ENCODE measurements at regions not wholly inside any gene's neighbourhood (a gene's known extent, or its start where the extent isn't known, plus 50 kb on each side); places are given as distances from the start of the nearest gene placed in this dataset.

DNA sequence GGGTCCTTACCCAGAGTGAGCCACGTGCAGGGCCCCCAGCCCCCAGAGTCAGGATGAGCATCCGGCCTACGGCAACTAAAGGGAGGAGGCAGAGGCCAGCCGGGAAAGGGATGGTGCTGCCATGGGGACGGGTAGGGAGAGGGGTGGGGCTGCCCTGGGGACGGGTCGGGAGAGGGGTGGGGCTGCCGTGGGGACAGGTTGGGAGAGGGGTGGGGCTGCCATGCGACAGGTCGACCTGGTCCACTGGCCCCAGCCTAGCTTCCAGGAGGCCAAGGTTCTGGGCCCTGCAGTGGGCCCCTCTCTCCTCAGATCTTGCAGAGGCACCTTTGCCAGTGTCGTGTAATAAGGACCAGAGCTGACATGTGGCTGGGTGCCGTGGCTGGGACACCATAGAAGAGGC is 187.7 kb downstream of the BRD1 start (continued):
- TF ChIP-seq PBX3 (CRISPR knock-in tag; IDR thresholded peaks at IDR 0.05; ENCODE audit: borderline replicate concordance) (no peak), ZNF710 (CRISPR knock-in tag; IDR thresholded peaks at IDR 0.05; ENCODE audit: borderline replicate concordance) (no peak)

GRCh38 chr22:49638788-49639187 is 188.9 kb downstream of the BRD1 start:
- FAIRE-seq: no peak
- POLR2A ChIA-PET: no interaction called here
- in situ Hi-C loops (cut with HindIII; ENCODE audit: extremely low pct_ligation_motif_present, low pct_unique_long_range_greater_than_20kb): no loop called here

More at GRCh38 chr22:49638788-49639187, 188.9 kb downstream of the BRD1 start:
- no peak overlapping the region for H3K4me3 ChIP-seq (replicated peaks in 1 of 3; ENCODE audit: insufficient read depth in 1 of 3, low read depth in 2 of 3, low read length in 3 of 3)
- H3K9ac ChIP-seq (ENCODE audit: insufficient read depth, low read depth, low read length): no peak overlapping the region
- TF ChIP-seq FOSL2 (CRISPR knock-in tag; IDR thresholded peaks at IDR 0.05): 0 out of 2 replicates have a peak, but pooled peaks have one; percentile 12
- TF ChIP-seq ONECUT2 (CRISPR knock-in tag; IDR thresholded peaks at IDR 0.05): no peak
- no peak for TF ChIP-seq TOPORS (CRISPR knock-in tag; IDR thresholded peaks at IDR 0.05)
- TF ChIP-seq ZMYM3 (CRISPR knock-in tag; IDR thresholded peaks at IDR 0.05): no peak
- no peak for TF ChIP-seq TMF1 (CRISPR knock-in tag; IDR thresholded peaks at IDR 0.05; ENCODE audit: low read depth)
- TF ChIP-seq GRHL1 (CRISPR knock-in tag; conservative IDR thresholded peaks at IDR 0.05): no peak
- H3K4me1 ChIP-seq (ENCODE audit: insufficient read depth, low read length): no peaks in the 10 kb centered on the region
- ATAC-seq (no peak; the same call in 2 of the 3 replicates), DNase-seq (ENCODE audit: low spot score) (peak; percentile 7)
- no peak overlapping the region for H2AFZ ChIP-seq (ENCODE audit: low read length)
- no peaks in the 10 kb centered on the region for H3K79me2 ChIP-seq (ENCODE audit: insufficient read depth, low read length)
- H3K27ac ChIP-seq (ENCODE audit: extremely low read length, insufficient read depth, low read length): no peak overlapping the region
- 8% methylated on average over 13 of the region's 18 CpGs for WGBS (ENCODE audit: low lambda C conversion rate)
- CTCF ChIA-PET (ENCODE audit: low intra/inter-chr PET ratio, low total read pairs): no interaction called here
- peaks cover 12 to 70% of the 10 kb centered on the region in 2 experiments for H3K27me3 ChIP-seq (ENCODE audit: control insufficient read depth in 1 of 2, insufficient read depth in 2 of 2, low read length in 2 of 2)
- H3K9me3 ChIP-seq (ENCODE audit: low read length): no peaks in the 10 kb centered on the region
- H3K4me2 ChIP-seq (ENCODE audit: low read depth, low read length): no peak overlapping the region
- H3K36me3 ChIP-seq (replicated peaks in 1 of 2; ENCODE audit: control insufficient read depth in 1 of 2, insufficient read depth in 2 of 2, low read length in 2 of 2): no peaks in the 10 kb centered on the region
- intact Hi-C loops (cut with micrococcal nuclease; ENCODE audit: unreplicated experiment): no loop called here
- peaks cover 9% of the 10 kb centered on the region; the same call in 1 of the 2 replicates for H4K20me1 ChIP-seq (ENCODE audit: insufficient read depth, low read length)
- BruUV-seq (replicated peaks): no TSS peak

Data from HepG2 (cell line).